Adrenal gland (tissue), 5 donors: ENCODE measurements at regions not wholly inside any gene's neighbourhood (a gene's known extent, or its start where the extent isn't known, plus 50 kb on each side); places are given as distances from the start of the nearest gene placed in this dataset.

Experiments
- POLR2A ChIP-seq, 2 donors: fragments of 450-650 bp; IDR thresholded peaks; one replicate each; pipeline ENCODE4 v1.6.1; 2017; ENCODE audit warnings: antibody characterized with exemption in 2 of 2, mild to moderate bottlenecking in 2 of 2, moderate library complexity in 1 of 2
- TF ChIP-seq, protein P1 (sequence below), 6 experiments: fragments of 450-650 bp in 4 of 6; fragments of 200-600 bp in 2 of 6; sonication (generic) in 1 of 6; IDR thresholded peaks; 1 replicate in 5 of 6; 2 replicates in 1 of 6; pipeline versions ENCODE4 v1.5.1 to v1.8.0; 2016 to 2021; ENCODE audit warnings: antibody characterized with exemption in 6 of 6, mild to moderate bottlenecking in 2 of 6, moderate library complexity in 1 of 6
- donor health status: DM: no; HTN: no; CAD: no.

DNA sequence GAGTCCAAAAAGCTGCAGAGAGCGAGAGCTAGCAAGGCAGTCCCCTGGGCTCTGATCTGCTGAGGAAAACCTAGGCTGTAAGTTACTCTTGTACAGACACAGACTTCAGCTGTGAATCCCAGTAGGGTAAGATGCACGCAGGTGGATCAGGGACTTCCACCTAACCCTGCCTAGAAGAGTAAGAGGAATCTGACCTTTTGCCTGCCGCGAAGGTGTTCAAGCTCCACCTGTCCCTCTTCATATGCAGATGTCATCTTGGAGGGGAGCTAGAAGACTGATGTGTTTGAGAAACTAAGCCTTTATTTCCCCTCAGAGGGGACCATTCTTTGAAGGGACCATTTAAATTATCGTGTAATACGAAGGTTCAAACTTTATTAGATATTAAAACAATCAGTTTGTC lies 108.6 kb upstream of the USP24 start:
- TF ChIP-seq, protein P1, sequence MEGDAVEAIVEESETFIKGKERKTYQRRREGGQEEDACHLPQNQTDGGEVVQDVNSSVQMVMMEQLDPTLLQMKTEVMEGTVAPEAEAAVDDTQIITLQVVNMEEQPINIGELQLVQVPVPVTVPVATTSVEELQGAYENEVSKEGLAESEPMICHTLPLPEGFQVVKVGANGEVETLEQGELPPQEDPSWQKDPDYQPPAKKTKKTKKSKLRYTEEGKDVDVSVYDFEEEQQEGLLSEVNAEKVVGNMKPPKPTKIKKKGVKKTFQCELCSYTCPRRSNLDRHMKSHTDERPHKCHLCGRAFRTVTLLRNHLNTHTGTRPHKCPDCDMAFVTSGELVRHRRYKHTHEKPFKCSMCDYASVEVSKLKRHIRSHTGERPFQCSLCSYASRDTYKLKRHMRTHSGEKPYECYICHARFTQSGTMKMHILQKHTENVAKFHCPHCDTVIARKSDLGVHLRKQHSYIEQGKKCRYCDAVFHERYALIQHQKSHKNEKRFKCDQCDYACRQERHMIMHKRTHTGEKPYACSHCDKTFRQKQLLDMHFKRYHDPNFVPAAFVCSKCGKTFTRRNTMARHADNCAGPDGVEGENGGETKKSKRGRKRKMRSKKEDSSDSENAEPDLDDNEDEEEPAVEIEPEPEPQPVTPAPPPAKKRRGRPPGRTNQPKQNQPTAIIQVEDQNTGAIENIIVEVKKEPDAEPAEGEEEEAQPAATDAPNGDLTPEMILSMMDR (IDR thresholded peaks at IDR 0.05): no peak
- no peak for TF ChIP-seq POLR2A (IDR thresholded peaks at IDR 0.05)
